Hematopoietic multipotent progenitor cell treated with erythropoietin and hydrocortisone succinate and interleukin-3 and kit ligand, for 17 days (in vitro differentiated cells): ENCODE measurements at regions not wholly inside any gene's neighbourhood (a gene's known extent, or its start where the extent isn't known, plus 50 kb on each side); places are given as distances from the start of the nearest gene placed in this dataset.

Source experiments
- DNase-seq: peaks from one replicate; pipeline ENCODE4 v3.0.0-alpha.2; 2015; ENCODE audit warnings: low spot score

DNA sequence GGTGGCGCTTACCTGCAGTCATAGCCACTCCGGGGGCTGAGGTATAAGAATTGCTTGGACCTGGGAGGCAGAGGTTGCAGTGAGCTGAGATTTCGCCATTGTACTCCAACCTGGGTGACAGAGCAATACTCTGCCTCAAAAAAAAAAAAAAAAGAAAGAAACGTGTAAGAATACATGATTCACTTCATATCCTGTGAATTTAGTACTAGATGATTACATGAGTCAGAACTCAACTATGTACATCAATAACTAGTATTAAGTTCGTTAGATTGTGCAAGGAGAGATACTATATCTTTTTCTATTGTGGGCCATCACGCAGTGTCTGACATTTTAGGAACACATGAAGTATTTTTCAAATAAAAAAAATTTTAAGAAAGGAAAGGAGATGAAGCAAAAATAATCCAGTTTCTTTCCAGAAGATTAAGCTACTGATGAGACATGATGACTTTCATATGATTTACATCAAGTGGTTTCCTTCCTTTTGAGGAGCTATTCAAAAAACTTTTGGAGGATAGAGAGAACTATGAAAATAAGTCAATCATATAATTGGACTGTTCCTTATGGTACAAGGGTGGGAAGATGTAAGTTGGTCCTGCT, 64.7 kb upstream of the EXOC1L start:
- no peak for DNase-seq

DNA sequence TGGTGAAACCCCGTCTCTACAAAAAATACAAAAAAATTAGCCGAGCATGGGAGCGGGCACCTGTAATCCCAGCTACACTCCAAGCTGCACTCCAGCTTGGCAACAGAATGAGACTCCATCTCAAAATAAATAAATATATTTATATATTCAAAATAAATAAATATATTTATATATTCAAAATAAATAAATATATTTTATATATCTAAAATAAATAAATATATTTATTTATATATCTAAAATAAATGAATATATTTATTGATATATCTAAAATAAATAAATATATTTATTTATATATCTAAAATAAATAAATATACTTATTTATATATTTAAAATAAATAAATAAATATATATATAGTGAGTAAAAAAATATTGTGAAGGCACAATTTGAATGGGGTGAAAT, 63.4 kb upstream of the EXOC1L start:
- no peak for DNase-seq

DNA sequence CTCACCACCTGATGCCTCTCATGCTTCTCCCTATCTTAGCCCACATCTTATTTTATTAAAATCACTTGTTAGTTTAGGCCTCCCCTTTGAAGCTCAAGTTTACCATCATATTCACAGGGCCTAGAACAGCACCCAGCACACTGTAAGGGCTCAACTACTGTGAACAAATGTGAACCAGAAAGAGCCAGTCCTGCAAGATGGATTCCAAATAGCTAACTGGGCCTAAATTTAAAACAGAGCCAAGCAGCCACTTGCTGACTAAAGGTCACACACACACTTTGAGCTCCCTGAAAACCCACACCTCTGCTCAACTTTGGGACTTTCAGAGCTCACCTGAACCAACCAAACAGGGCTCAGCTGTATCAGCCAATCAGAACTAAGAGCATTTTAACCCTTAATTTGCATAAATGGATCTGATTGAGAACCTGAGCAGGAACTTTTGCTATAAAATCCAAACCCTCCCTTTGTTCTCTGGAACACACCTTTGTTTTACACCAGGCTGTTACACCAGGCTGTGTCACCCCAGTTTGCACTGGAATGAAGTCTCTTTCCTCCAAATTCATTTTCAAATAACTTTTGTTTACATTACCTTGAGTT, 62.1 kb upstream of the EXOC1L start:
- DNase-seq: no peak

DNA sequence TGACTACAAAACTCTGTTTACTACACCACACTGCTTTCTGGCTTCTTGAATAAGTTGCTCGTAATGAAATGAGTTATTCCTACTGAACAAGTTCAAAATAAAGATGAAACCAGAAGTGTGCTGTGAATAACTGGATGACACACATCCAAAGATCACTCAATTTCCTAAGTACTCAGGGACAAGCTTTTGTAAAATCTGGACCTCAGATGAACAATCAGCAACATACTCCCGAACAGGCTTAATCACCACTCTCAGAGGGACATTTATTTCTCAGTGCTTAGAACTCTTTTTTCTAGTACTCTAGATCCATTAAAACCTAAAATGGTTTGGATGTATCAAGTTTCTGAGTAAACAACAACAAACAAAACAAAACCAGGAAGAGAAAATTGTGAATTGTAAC, 61.5 kb upstream of the EXOC1L start:
- no peak for DNase-seq

DNA sequence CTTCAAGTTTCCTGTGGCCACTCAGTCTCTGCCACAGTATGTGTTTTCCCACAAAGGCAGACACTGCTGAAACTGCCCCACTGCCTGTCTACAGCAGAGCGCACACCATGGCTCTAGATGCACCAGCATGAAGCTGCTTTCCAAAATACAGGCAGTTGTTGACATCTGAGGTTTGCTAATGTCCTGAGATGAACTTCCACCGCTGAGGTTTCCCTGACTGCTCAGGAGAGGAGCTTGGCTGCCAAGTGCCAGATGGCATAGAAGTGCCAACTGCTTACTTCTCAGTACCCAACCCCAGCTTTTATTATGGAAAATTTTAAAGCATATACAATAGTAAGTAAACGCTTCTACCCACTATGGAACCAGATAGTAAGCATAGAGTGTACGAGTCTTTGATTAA, 61.0 kb upstream of the EXOC1L start:
- DNase-seq: no peak

DNA sequence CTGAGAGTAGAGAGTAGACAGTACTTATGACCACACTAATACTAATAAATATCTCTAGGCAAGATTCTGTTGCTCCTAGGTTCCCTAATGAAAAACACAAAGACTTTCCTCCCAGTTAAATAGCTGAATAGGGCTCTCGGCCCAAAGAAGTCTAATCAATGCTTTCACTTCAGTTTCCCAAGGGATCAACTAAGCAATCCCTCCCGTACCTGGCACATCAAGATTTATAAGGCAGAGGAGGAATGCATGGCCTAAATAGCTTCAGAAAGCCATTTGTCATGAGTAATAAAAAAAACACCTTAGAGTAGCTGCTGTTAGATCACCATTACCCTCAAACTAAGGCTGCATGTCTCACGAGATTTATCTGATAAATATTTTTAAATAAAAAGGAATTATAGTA, 56.8 kb upstream of the EXOC1L start:
- DNase-seq: no peak

DNA sequence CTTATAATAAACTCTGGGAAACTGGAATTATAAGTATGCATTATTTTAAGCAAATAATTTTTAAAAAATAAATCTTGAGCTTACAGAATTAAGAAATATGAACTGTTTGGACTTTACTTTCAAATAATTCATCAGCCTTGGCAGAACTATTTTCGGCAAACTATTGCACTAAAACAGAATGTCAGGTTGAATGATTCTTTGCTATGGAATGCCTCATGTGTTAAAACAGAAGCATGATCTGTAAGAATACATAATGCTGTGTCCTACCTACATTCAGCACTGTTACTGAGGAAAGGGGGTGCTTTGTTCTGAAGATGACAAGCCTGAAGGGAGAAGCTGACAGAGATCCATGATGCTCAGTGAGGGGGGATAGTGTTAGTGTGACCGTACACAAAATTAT, 55.6 kb upstream of the EXOC1L start:
- no peak for DNase-seq

DNA sequence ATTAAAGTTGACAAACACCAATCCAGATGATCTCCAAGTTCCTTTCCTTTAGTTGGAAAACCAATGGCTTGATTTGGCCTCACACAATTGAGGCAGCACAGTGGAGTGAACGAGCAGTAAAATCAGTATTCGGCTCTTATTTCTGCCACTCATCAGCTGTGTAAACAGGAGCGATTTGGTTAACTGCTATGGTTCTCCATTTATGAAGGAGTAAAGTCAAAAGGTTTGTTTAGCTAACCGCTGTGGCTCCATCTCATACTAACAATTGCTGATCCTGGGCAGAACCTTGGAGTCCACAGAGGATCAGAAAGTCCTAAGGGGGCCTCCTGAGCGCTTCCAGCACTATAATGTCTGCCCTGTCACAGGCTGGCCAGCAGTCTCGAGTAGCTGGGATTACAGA, 54.5 kb upstream of the EXOC1L start:
- no peak for DNase-seq

DNA sequence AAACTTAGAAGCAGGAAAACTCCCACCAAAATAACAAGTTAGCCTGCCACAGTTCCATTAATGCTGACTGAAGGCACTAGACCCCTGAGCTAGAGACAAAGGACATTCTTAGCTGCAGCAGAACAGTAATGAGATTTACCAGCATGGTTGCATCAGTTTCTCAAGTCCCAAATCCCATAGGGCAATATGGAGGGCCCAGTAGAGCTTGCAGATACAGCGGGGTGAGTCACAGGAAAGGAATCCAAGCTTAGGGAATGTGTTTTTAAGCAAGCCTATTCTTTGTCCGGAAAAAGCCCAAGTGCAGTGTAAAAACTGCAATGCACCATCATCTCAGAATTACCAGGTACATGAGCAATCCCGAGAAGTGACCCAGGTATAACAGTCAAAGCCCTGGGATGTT, 51.3 kb upstream of the EXOC1L start:
- no peak for DNase-seq
